Astrocyte (in vitro differentiated cells and primary cell): ENCODE measurements at regions not wholly inside any gene's neighbourhood (a gene's known extent, or its start where the extent isn't known, plus 50 kb on each side); places are given as distances from the start of the nearest gene placed in this dataset.

Source experiments
- DNase-seq: peaks from one replicate; pipeline ENCODE4 v3.0.0-alpha.2; 2010; ENCODE audit warnings: low read depth
- FAIRE-seq: peaks from 2 replicates; lab custom pipeline; 2011; peaks lifted over from hg19 to GRCh38; lab: Jason Lieb, UNC
- H2AFZ ChIP-seq: 2 replicates; pipeline ENCODE4 v1.6.0; 2012; ENCODE audit warnings: low read depth, low read length, inconsistent platforms
- H3K27ac ChIP-seq: 2 replicates; pipeline ENCODE4 v1.5.1; 2011; ENCODE audit warnings: low read depth, low read length, inconsistent platforms
- H3K27me3 ChIP-seq: 2 replicates; pipeline ENCODE4 v1.6.0; 2011; ENCODE audit warnings: low read length, inconsistent platforms; ENCODE audit not compliant: insufficient read depth
- H3K36me3 ChIP-seq: 2 replicates; pipeline ENCODE4 v1.5.1; 2011; ENCODE audit warnings: low read length, inconsistent platforms; ENCODE audit not compliant: insufficient read depth
- H3K4me1 ChIP-seq: 2 replicates; pipeline ENCODE4 v1.5.1; 2011; ENCODE audit warnings: low read length, inconsistent platforms; ENCODE audit not compliant: insufficient read depth
- H3K4me2 ChIP-seq: 2 replicates; pipeline ENCODE4 v1.6.0; 2012; ENCODE audit warnings: low read length, inconsistent platforms
- H3K4me3 ChIP-seq: 2 replicates; pipeline ENCODE4 v1.5.1; 2011; ENCODE audit warnings: low read depth, mild to moderate bottlenecking, low read length, inconsistent platforms; ENCODE audit not compliant: insufficient read depth
- H3K79me2 ChIP-seq: 2 replicates; pipeline ENCODE4 v1.6.0; 2012; ENCODE audit warnings: mild to moderate bottlenecking, low read length, inconsistent platforms; ENCODE audit not compliant: insufficient read depth
- H3K9ac ChIP-seq: 2 replicates; pipeline ENCODE4 v1.6.0; 2012; ENCODE audit warnings: mild to moderate bottlenecking, low read length, inconsistent platforms
- H3K9me3 ChIP-seq: 2 replicates; pipeline ENCODE4 v1.5.1; 2012; ENCODE audit warnings: low read depth, mild to moderate bottlenecking, low read length, inconsistent platforms; ENCODE audit not compliant: insufficient read depth
- H4K20me1 ChIP-seq: 2 replicates; pipeline ENCODE4 v1.6.0; 2012; ENCODE audit warnings: low read length, inconsistent platforms; ENCODE audit not compliant: insufficient read depth
- H3K27ac Mint-ChIP-seq: one replicate; pipeline ENCODE4 v1.8.0; 2021; ENCODE audit warnings: mild to moderate bottlenecking, mixed read lengths; ENCODE audit not compliant: unreplicated experiment
- H3K27me3 Mint-ChIP-seq: one replicate; pipeline ENCODE4 v1.8.0; 2021; ENCODE audit warnings: low read depth, mixed read lengths; ENCODE audit not compliant: unreplicated experiment
- H3K36me3 Mint-ChIP-seq: one replicate; pipeline ENCODE4 v1.8.0; 2021; ENCODE audit warnings: low read depth, mixed read lengths; ENCODE audit not compliant: unreplicated experiment
- H3K4me1 Mint-ChIP-seq: one replicate; pipeline ENCODE4 v1.8.0; 2021; ENCODE audit warnings: low read depth, mixed read lengths; ENCODE audit not compliant: unreplicated experiment
- H3K4me3 Mint-ChIP-seq: one replicate; pipeline ENCODE4 v1.8.0; 2021; ENCODE audit warnings: mild to moderate bottlenecking, moderate library complexity, mixed read lengths; ENCODE audit not compliant: unreplicated experiment
- H3K9me3 Mint-ChIP-seq: one replicate; pipeline ENCODE4 v1.8.0; 2021; ENCODE audit warnings: mild to moderate bottlenecking, mixed read lengths; ENCODE audit not compliant: unreplicated experiment
- EZH2 ChIP-seq: IDR thresholded peaks from 2 replicates; pipeline ENCODE4 v1.6.1; 2012; ENCODE audit warnings: mild to moderate bottlenecking, low read length, inconsistent platforms; ENCODE audit not compliant: insufficient read depth
- TF ChIP-seq, protein P1 (sequence below): IDR thresholded peaks from 2 replicates; pipeline ENCODE4 v1.5.1; 2011; ENCODE audit warnings: low read depth, mild to moderate bottlenecking, inconsistent platforms, low read length, moderate library complexity; ENCODE audit not compliant: insufficient read depth

DNA sequence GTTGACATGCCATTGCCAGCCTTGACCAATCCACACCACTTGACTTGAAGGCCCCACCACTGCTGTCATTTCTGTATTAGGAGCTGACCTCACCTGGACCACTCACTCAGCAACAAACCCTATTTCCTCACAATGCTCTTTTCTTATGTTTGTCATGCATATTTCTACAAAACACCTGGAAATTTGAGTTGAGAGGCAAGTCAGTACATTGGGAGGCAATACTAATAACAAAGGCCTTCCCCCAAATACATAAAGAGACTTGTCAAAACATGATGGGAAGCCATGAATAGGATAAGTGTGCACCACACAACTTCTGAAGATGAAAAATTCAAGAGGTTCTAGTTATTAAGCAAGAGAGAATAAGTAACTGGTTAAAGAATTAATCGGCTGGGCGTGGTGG, 77.9 kb upstream of the POU2AF2 start:
- Histone ChIP-seq H3K27ac (no peak overlapping the region), H3K4me2 (no peak overlapping the region), H4K20me1 (no peaks in the 10 kb centered on the region), H3K4me1 (no peaks in the 10 kb centered on the region), H3K27me3 (peaks cover 2% of the 10 kb centered on the region), H2AFZ (no peak overlapping the region), H3K4me3 (no peak overlapping the region), H3K36me3 (no peaks in the 10 kb centered on the region), H3K9ac (no peak overlapping the region), H3K79me2 (no peaks in the 10 kb centered on the region), H3K9me3 (no peaks in the 10 kb centered on the region)
- DNase-seq = no peak
- no peaks in the 10 kb centered on the region for H3K4me1 Mint-ChIP-seq
- H3K27ac Mint-ChIP-seq = no peak overlapping the region
- no peak overlapping the region for H3K4me3 Mint-ChIP-seq
- H3K36me3 Mint-ChIP-seq = no peaks in the 10 kb centered on the region
- FAIRE-seq = no peak
- H3K27me3 Mint-ChIP-seq = no peaks in the 10 kb centered on the region
- no peaks in the 10 kb centered on the region for H3K9me3 Mint-ChIP-seq
- TF ChIP-seq, protein P1, sequence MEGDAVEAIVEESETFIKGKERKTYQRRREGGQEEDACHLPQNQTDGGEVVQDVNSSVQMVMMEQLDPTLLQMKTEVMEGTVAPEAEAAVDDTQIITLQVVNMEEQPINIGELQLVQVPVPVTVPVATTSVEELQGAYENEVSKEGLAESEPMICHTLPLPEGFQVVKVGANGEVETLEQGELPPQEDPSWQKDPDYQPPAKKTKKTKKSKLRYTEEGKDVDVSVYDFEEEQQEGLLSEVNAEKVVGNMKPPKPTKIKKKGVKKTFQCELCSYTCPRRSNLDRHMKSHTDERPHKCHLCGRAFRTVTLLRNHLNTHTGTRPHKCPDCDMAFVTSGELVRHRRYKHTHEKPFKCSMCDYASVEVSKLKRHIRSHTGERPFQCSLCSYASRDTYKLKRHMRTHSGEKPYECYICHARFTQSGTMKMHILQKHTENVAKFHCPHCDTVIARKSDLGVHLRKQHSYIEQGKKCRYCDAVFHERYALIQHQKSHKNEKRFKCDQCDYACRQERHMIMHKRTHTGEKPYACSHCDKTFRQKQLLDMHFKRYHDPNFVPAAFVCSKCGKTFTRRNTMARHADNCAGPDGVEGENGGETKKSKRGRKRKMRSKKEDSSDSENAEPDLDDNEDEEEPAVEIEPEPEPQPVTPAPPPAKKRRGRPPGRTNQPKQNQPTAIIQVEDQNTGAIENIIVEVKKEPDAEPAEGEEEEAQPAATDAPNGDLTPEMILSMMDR = no peak
- TF ChIP-seq EZH2 = no peak

GRCh38 chr11:111166598-111166997, 78.9 kb upstream of the POU2AF2 start:
- Mint-ChIP-seq H3K4me3 (no peak overlapping the region), H3K9me3 (no peaks in the 10 kb centered on the region), H3K36me3 (no peaks in the 10 kb centered on the region), H3K4me1 (no peaks in the 10 kb centered on the region), H3K27ac (no peak overlapping the region), H3K27me3 (no peaks in the 10 kb centered on the region)
- H2AFZ ChIP-seq = no peak overlapping the region
- peaks cover 2% of the 10 kb centered on the region for H3K27me3 ChIP-seq
- H3K79me2 ChIP-seq = no peaks in the 10 kb centered on the region
- no peak overlapping the region for H3K4me3 ChIP-seq
- no peaks in the 10 kb centered on the region for H4K20me1 ChIP-seq
- TF ChIP-seq EZH2 = no peak
- TF ChIP-seq, protein P1 = no peak
- no peaks in the 10 kb centered on the region for H3K36me3 ChIP-seq
- H3K4me2 ChIP-seq = no peak overlapping the region
- FAIRE-seq (no peak), DNase-seq (peak; percentile 11)
- no peak overlapping the region for H3K9ac ChIP-seq
- H3K9me3 ChIP-seq = no peaks in the 10 kb centered on the region
- no peaks in the 10 kb centered on the region for H3K4me1 ChIP-seq
- no peak overlapping the region for H3K27ac ChIP-seq

DNA sequence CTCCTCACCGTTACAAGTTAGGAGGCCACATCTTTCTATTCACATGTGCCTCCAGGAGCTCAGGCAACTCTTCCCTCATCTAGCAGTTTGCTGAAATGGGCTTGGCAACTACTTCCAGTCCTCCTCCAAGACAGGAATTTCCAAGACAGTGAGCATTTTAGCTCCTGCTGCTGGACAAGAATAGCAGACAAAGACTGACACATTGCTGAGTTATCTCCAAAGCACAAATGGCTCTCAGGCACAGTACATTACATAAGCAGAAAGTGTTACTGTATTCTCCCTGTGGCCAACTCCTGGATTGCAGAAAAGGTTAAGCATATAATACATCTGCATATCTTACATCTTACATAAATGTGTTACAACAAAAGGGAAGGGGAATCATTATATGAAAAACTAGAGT, 83.2 kb upstream of the POU2AF2 start:
- no peaks in the 10 kb centered on the region for H3K9me3 ChIP-seq
- TF ChIP-seq, protein P1 = no peak
- TF ChIP-seq EZH2 = no peak
- no peaks in the 10 kb centered on the region for H3K4me1 ChIP-seq
- no peaks in the 10 kb centered on the region for H4K20me1 ChIP-seq
- Mint-ChIP-seq H3K27me3 (no peaks in the 10 kb centered on the region), H3K4me3 (no peak overlapping the region), H3K27ac (no peak overlapping the region), H3K4me1 (no peaks in the 10 kb centered on the region), H3K36me3 (no peaks in the 10 kb centered on the region), H3K9me3 (no peaks in the 10 kb centered on the region)
- no peak overlapping the region for H3K4me3 ChIP-seq
- H2AFZ ChIP-seq = no peak overlapping the region
- no peak overlapping the region for H3K9ac ChIP-seq
- peaks cover 2% of the 10 kb centered on the region for H3K27me3 ChIP-seq
- no peak overlapping the region for H3K4me2 ChIP-seq
- DNase-seq (peak; percentile 32), FAIRE-seq (no peak)
- no peaks in the 10 kb centered on the region for H3K79me2 ChIP-seq
- no peaks in the 10 kb centered on the region for H3K36me3 ChIP-seq
- H3K27ac ChIP-seq = no peak overlapping the region
